Naive thymus-derived CD8-positive, alpha-beta T cell (primary cell): ENCODE measurements at regions not wholly inside any gene's neighbourhood (a gene's known extent, or its start where the extent isn't known, plus 50 kb on each side); places are given as distances from the start of the nearest gene placed in this dataset.
A peak's percentile ranks its signal among the peaks of the same experiment; 100 is the strongest.

ENCODE experiments used
- ATAC-seq, 2 donors: fragments of 150-1000 bp; cut with Tn5 transposase in 1 of 2; sonication (Bioruptor Pico), chemical (Tn5 transposase) in 1 of 2; 1 replicate in 1 of 2; 2 replicates in 1 of 2; pipeline ENCODE4 v1.10.0; 2021; ENCODE audit warnings: mild to moderate bottlenecking in 2 of 2, moderate library complexity in 2 of 2
- POLR2A ChIA-PET: fragments of 350-600 bp; sonication (Branson Sonifier 250); formaldehyde crosslinking; loops from one replicate; lab custom pipeline; 2021; ENCODE audit warnings: antibody characterized with exemption; lab: Charles Lee
- DNase-seq, 10 donors: peaks; one replicate each; pipeline versions ENCODE4 v3.0.0 to v3.0.0-alpha.2; 2020 to 2022
- H3K27ac Mint-ChIP-seq, 10 donors: one replicate each; pipeline ENCODE4 v1.8.0; 2020 to 2022; ENCODE audit warnings: mild to moderate bottlenecking in 10 of 10, mixed read lengths in 10 of 10, moderate library complexity in 4 of 10, inconsistent platforms in 1 of 10
- H3K27me3 Mint-ChIP-seq, 5 donors: one replicate each; pipeline ENCODE4 v1.8.0; 2021 to 2022; ENCODE audit warnings: mixed read lengths in 5 of 5
- H3K36me3 Mint-ChIP-seq, 3 donors: one replicate each; pipeline ENCODE4 v1.8.0; 2020 to 2022; ENCODE audit warnings: mixed read lengths in 3 of 3, mild to moderate bottlenecking in 2 of 3, inconsistent platforms in 1 of 3
- H3K4me1 Mint-ChIP-seq, 4 donors: one replicate each; pipeline ENCODE4 v1.8.0; 2021 to 2022; ENCODE audit warnings: mixed read lengths in 4 of 4
- H3K4me3 Mint-ChIP-seq, 10 donors: one replicate each; pipeline ENCODE4 v1.8.0; 2020 to 2022; ENCODE audit warnings: mild to moderate bottlenecking in 10 of 10, mixed read lengths in 10 of 10, moderate library complexity in 6 of 10, inconsistent platforms in 1 of 10
- H3K9me3 Mint-ChIP-seq, 9 donors: one replicate each; pipeline ENCODE4 v1.8.0; 2020 to 2022; ENCODE audit warnings: mixed read lengths in 9 of 9, mild to moderate bottlenecking in 3 of 9, inconsistent platforms in 1 of 9, moderate library complexity in 1 of 9

GRCh38 chr2:211251016-211251415, 694.6 kb downstream of the CPS1 start:
- ATAC-seq (no peak), DNase-seq (no peak)
- no peak overlapping the region for H3K27ac Mint-ChIP-seq
- H3K27me3 Mint-ChIP-seq = no peaks in the 10 kb centered on the region
- H3K36me3 Mint-ChIP-seq = no peaks in the 10 kb centered on the region
- H3K9me3 Mint-ChIP-seq = peaks cover 0 to 16% (median 3%) of the 10 kb centered on the region in 9 donors
- no peaks in the 10 kb centered on the region for H3K4me1 Mint-ChIP-seq
- POLR2A ChIA-PET = no interaction called here
- no peak overlapping the region for H3K4me3 Mint-ChIP-seq

GRCh38 chr2:211258646-211259335, 702.4 kb downstream of the CPS1 start:
- POLR2A ChIA-PET = no interaction called here
- ATAC-seq (no peak), DNase-seq (no peak)
- Mint-ChIP-seq H3K9me3 (peaks cover 0 to 19% (median 8%) of the 10 kb centered on the region in 9 donors), H3K4me1 (no peaks in the 10 kb centered on the region), H3K27ac (no peak overlapping the region), H3K27me3 (peaks cover 0 to 4% (median 0%) of the 10 kb centered on the region in 5 donors), H3K4me3 (no peak overlapping the region), H3K36me3 (no peaks in the 10 kb centered on the region)

- POLR2A ChIA-PET = no interaction called here
- Mint-ChIP-seq H3K9me3 (peaks cover 0 to 19% (median 8%) of the 10 kb centered on the region in 9 donors), H3K4me3 (no peak overlapping the region), H3K4me1 (no peaks in the 10 kb centered on the region), H3K36me3 (no peaks in the 10 kb centered on the region), H3K27me3 (peaks cover 0 to 4% (median 0%) of the 10 kb centered on the region in 5 donors), H3K27ac (no peak overlapping the region)
- no peak for DNase-seq
- ATAC-seq = no peak
Measured at GRCh38 chr2:211259831-211260476, 703.6 kb downstream of the CPS1 start.

- DNase-seq = no peak
- Mint-ChIP-seq H3K4me1 (no peaks in the 10 kb centered on the region), H3K27ac (peak overlapping the region in 1 of 10 donors; percentile 38), H3K36me3 (no peaks in the 10 kb centered on the region), H3K4me3 (no peak overlapping the region), H3K27me3 (no peaks in the 10 kb centered on the region), H3K9me3 (peaks cover 0 to 10% (median 3%) of the 10 kb centered on the region in 9 donors)
- ATAC-seq = no peak
- POLR2A ChIA-PET = no interaction called here
Measured at GRCh38 chr2:211270257-211270656, 713.9 kb downstream of the CPS1 start.

- Mint-ChIP-seq H3K4me1 (no peaks in the 10 kb centered on the region), H3K27me3 (no peaks in the 10 kb centered on the region), H3K9me3 (peaks cover 0 to 16% (median 0%) of the 10 kb centered on the region in 9 donors), H3K36me3 (no peaks in the 10 kb centered on the region), H3K4me3 (no peak overlapping the region), H3K27ac (no peak overlapping the region)
- no peak for DNase-seq
- POLR2A ChIA-PET = no interaction called here
- ATAC-seq = no peak
Measured at GRCh38 chr2:211281430-211282073, 725.2 kb downstream of the CPS1 start.

- no peak overlapping the region for H3K4me3 Mint-ChIP-seq
- DNase-seq (no peak), ATAC-seq (no peak)
- no peaks in the 10 kb centered on the region for H3K36me3 Mint-ChIP-seq
- no peak overlapping the region for H3K27ac Mint-ChIP-seq
- no peaks in the 10 kb centered on the region for H3K27me3 Mint-ChIP-seq
- POLR2A ChIA-PET = no interaction called here
- H3K4me1 Mint-ChIP-seq = no peaks in the 10 kb centered on the region
- H3K9me3 Mint-ChIP-seq = peaks cover 0 to 19% (median 2%) of the 10 kb centered on the region in 9 donors
Measured at GRCh38 chr2:211302676-211303075, 746.3 kb downstream of the CPS1 start.

- no peak overlapping the region for H3K4me3 Mint-ChIP-seq
- POLR2A ChIA-PET = no interaction called here
- H3K27me3 Mint-ChIP-seq = peaks cover 0 to 5% (median 0%) of the 10 kb centered on the region in 5 donors
- no peak for ATAC-seq
- no peaks in the 10 kb centered on the region for H3K36me3 Mint-ChIP-seq
- peaks cover 0 to 9% (median 0%) of the 10 kb centered on the region in 9 donors for H3K9me3 Mint-ChIP-seq
- no peak overlapping the region for H3K27ac Mint-ChIP-seq
- DNase-seq = no peak
- H3K4me1 Mint-ChIP-seq = no peaks in the 10 kb centered on the region
Measured at GRCh38 chr2:211306929-211307328, 750.5 kb downstream of the CPS1 start.
